Skeletal muscle tissue (tissue), 3 donors: ENCODE measurements at regions not wholly inside any gene's neighbourhood (a gene's known extent, or its start where the extent isn't known, plus 50 kb on each side); places are given as distances from the start of the nearest gene placed in this dataset.
"Not testable (repeated sequence)": the region's sequence is repeated elsewhere in the genome, so short reads cannot be mapped to it uniquely, and the experiment has no call there.

ENCODE experiments used
- H3K27ac ChIP-seq: one replicate; pipeline ENCODE4 v1.7.0; 2013; ENCODE audit warnings: mild to moderate bottlenecking, low read depth, low read length, inconsistent platforms
- H3K27me3 ChIP-seq, 3 donors: one replicate each; pipeline ENCODE4 v1.7.0; 2013; ENCODE audit warnings: low read length in 3 of 3; ENCODE audit not compliant: control insufficient read depth in 3 of 3, insufficient read depth in 3 of 3
- H3K36me3 ChIP-seq, 3 donors: one replicate each; pipeline ENCODE4 v1.7.0; 2013; ENCODE audit warnings: low read length in 3 of 3; ENCODE audit not compliant: control insufficient read depth in 3 of 3, insufficient read depth in 3 of 3
- H3K4me1 ChIP-seq, 3 donors: one replicate each; pipeline ENCODE4 v1.7.0; 2013; ENCODE audit warnings: low read length in 3 of 3, mild to moderate bottlenecking in 3 of 3; ENCODE audit not compliant: control insufficient read depth in 3 of 3, insufficient read depth in 3 of 3
- H3K4me3 ChIP-seq, 3 donors: one replicate each; pipeline ENCODE4 v1.7.0; 2013; ENCODE audit warnings: low read length in 3 of 3
- H3K9ac ChIP-seq, 3 donors: one replicate each; pipeline ENCODE4 v1.7.0; 2013; ENCODE audit warnings: low read length in 3 of 3, mild to moderate bottlenecking in 3 of 3, moderate library complexity in 2 of 3, low read depth in 1 of 3
- H3K9me3 ChIP-seq, 3 donors: one replicate each; pipeline ENCODE4 v1.7.0; 2013; ENCODE audit warnings: low read length in 3 of 3; ENCODE audit not compliant: control insufficient read depth in 3 of 3
- donor health status: Osteomylitis.

DNA sequence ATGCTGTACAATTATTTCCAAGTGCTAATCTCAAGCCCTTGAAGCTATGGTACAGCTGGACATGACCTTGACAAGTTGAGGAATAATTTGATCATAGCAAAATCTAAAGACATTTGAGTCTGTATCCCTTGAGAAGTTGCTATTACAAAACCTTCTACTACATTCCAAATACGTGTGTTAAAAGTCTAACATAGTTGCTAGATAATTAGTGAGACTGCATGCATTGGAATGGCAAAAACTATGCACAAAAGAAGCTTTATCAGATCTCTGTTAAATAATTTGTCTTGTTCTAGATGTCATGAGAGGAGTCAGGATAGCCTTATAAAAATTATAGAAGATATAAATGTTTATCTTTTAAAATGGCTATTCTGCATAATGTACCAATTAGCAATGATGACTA, 127.8 kb downstream of the GJA1 start:
- H3K9me3 ChIP-seq, result peaks cover 2 to 6% (median 3%) of the 10 kb centered on the region in 3 donors
- H3K36me3 ChIP-seq, result no peaks in the 10 kb centered on the region
- no peaks in the 10 kb centered on the region for H3K27me3 ChIP-seq
- no peak overlapping the region for H3K27ac ChIP-seq
- no peak overlapping the region for H3K9ac ChIP-seq
- H3K4me1 ChIP-seq, result no peaks in the 10 kb centered on the region
- H3K4me3 ChIP-seq, result no peak overlapping the region

DNA sequence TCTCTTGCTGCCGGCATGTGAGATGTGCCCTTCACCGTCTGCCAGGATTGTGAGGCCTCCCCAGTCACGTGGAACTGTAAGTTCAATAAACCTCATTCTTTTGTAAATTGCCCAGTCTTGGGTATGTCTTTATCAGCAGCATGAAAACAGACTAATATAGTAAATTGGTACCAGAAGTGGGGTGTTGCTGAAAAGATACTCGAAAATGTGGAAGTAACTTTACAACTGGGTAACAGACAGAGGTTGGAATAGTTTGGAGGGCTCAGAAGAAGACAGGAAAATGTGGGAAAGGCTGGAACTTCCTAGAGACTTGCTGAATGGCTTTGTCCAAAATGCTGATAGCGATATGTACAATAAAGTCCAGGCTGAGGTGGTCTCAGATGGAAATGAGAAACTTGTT, 129.1 kb downstream of the GJA1 start:
- not testable (repeated sequence) for H3K36me3 ChIP-seq, H3K27ac ChIP-seq, H3K9ac ChIP-seq, H3K4me3 ChIP-seq, H3K4me1 ChIP-seq, H3K9me3 ChIP-seq, H3K27me3 ChIP-seq

GRCh38 chr6:121571455-121571854, 136.0 kb downstream of the GJA1 start:
- Histone ChIP-seq H3K4me3 (no peak overlapping the region), H3K27me3 (no peaks in the 10 kb centered on the region), H3K27ac (no peak overlapping the region), H3K36me3 (no peaks in the 10 kb centered on the region), H3K4me1 (no peaks in the 10 kb centered on the region), H3K9ac (no peak overlapping the region), H3K9me3 (no peaks in the 10 kb centered on the region)

DNA sequence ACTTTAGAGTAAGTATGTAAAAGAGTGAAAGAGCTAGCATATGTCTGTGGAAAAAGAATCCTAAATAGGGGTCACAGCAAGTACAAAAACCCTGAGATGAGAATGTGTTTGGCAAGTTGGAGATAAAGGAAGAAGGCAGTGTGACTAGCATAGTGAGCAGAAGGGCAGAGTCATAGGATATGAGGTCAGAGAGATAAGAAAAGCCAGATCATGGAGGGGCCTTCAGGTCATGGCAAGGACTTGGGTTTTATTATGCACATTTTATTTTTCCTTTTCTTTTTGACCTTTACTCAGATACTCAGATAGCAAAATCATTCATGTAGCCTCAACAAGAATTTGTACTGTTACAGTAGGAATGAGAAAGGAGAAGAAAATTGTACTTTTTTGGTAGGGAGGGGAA, 138.0 kb downstream of the GJA1 start:
- H3K9ac ChIP-seq, result no peak overlapping the region
- H3K27ac ChIP-seq, result no peak overlapping the region
- no peak overlapping the region for H3K4me3 ChIP-seq
- H3K36me3 ChIP-seq, result no peaks in the 10 kb centered on the region
- no peaks in the 10 kb centered on the region for H3K27me3 ChIP-seq
- H3K9me3 ChIP-seq, result no peaks in the 10 kb centered on the region
- H3K4me1 ChIP-seq, result no peaks in the 10 kb centered on the region

DNA sequence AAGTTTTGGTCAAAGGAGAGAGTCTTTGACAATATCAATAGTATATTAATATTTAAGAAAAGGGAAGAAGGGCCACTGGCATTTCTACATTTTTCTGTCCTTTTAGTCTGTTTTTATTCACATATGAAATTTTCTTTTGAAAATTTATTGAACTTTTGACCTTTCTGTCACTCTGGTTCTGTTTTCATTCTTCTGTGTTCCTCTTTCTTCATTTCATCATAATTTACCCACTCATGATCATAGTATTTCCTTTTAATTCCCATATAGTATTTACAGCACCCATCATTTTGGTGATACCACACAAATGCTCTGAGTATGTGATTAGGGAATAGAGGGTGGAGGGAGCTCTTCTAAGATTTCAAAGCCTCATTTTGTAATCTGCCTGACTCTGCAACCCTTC, 142.8 kb downstream of the GJA1 start:
- H3K27me3 ChIP-seq, result no peaks in the 10 kb centered on the region
- H3K4me1 ChIP-seq, result no peaks in the 10 kb centered on the region
- no peak overlapping the region for H3K4me3 ChIP-seq
- H3K27ac ChIP-seq, result no peak overlapping the region
- H3K9me3 ChIP-seq, result no peaks in the 10 kb centered on the region
- H3K36me3 ChIP-seq, result no peaks in the 10 kb centered on the region
- H3K9ac ChIP-seq, result no peak overlapping the region

DNA sequence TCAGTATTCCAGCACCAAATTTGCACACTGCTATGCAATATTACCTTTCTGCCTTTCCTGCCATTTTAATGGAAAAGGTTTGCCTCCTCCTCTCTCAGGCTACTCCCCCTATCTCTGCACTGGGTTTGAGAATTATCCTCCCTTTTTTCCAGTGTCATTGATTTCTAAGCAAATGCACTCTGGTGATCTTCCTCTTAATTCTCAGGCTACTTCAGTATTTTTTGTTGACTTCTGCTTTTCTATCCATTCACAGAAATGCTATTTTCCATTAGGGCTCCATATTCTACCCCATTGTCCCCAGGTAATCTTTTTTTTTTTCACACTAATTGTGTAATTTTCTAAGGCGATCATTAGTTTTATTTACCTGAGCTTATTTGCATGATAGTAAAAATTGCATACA, 144.0 kb downstream of the GJA1 start:
- Histone ChIP-seq H3K9me3 (no peaks in the 10 kb centered on the region), H3K9ac (no peak overlapping the region), H3K4me3 (no peak overlapping the region), H3K36me3 (no peaks in the 10 kb centered on the region), H3K27me3 (no peaks in the 10 kb centered on the region), H3K4me1 (peaks cover 0 to 3% (median 3%) of the 10 kb centered on the region in 3 donors), H3K27ac (no peak overlapping the region)

GRCh38 chr6:121581327-121581726, 145.9 kb downstream of the GJA1 start:
- Histone ChIP-seq H3K27me3 (no peaks in the 10 kb centered on the region), H3K36me3 (no peaks in the 10 kb centered on the region), H3K9me3 (no peaks in the 10 kb centered on the region), H3K4me1 (peaks cover 0 to 9% (median 6%) of the 10 kb centered on the region in 3 donors), H3K4me3 (no peak overlapping the region), H3K27ac (no peak overlapping the region), H3K9ac (no peak overlapping the region)

GRCh38 chr6:121582262-121582661, 146.8 kb downstream of the GJA1 start:
- Histone ChIP-seq H3K9me3 (no peaks in the 10 kb centered on the region), H3K27ac (no peak overlapping the region), H3K36me3 (no peaks in the 10 kb centered on the region), H3K27me3 (no peaks in the 10 kb centered on the region), H3K9ac (no peak overlapping the region), H3K4me3 (no peak overlapping the region), H3K4me1 (peaks cover 0 to 9% (median 6%) of the 10 kb centered on the region in 3 donors)

- Histone ChIP-seq H3K27me3 (no peaks in the 10 kb centered on the region), H3K4me1 (peaks cover 0 to 9% (median 6%) of the 10 kb centered on the region in 3 donors), H3K36me3 (no peaks in the 10 kb centered on the region), H3K9me3 (no peaks in the 10 kb centered on the region), H3K27ac (no peak overlapping the region), H3K4me3 (no peak overlapping the region), H3K9ac (no peak overlapping the region)
These were observed 149.3 kb downstream of the GJA1 start for GRCh38 chr6:121584586-121585369.

DNA sequence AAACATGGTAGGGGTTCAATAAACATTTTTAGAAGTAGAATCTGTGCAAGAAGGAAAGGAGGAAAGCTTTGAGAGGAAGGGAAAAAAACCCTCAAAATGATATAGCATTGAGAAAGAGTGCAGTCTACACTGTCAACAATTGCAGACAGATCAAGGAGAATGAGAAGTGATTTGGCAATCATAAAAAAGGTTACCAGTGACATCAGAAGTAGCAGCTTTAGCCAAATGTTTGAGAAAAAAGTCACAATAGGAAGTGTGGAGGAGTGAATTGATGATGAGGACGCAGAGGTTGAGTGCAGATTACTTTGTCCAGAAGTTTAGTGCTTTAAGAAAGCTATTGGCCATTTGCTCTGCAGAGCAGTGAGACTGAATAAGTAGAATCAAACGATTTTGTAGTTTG, 155.0 kb downstream of the GJA1 start:
- no peak overlapping the region for H3K9ac ChIP-seq
- no peaks in the 10 kb centered on the region for H3K27me3 ChIP-seq
- no peak overlapping the region for H3K27ac ChIP-seq
- no peak overlapping the region for H3K4me3 ChIP-seq
- no peaks in the 10 kb centered on the region for H3K4me1 ChIP-seq
- H3K9me3 ChIP-seq, result no peaks in the 10 kb centered on the region
- H3K36me3 ChIP-seq, result no peaks in the 10 kb centered on the region
